ENCODE measurements at regions not wholly inside any gene's neighbourhood (a gene's known extent, or its start where the extent isn't known, plus 50 kb on each side); places are given as distances from the start of the nearest gene placed in this dataset.
A peak's percentile ranks its signal among the peaks of the same experiment; 100 is the strongest.

DNA sequence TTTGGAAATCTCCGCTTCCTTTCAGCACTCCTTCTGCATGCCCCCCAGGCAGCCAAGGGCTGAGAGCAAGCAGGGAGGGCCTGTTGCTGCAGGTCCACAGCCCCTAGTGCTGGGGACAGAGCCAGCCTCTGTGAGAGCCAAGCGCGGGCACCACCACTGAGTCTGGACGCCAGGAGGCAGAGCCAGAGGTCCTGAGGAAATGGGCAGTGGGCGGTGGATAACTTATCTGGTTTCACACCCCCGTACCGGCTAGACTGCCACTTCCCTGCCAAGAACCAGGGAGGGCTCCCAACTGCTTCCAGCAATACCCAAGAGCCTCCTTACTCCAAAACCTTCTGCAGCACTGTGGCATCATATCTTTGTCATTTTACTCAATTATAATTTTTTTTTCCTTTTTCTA lies 141.6 kb upstream of the IGF1R start:
- no peak for DNase-seq (ENCODE audit: low spot score in 2 of 2)
- TF ChIP-seq, protein P1, sequence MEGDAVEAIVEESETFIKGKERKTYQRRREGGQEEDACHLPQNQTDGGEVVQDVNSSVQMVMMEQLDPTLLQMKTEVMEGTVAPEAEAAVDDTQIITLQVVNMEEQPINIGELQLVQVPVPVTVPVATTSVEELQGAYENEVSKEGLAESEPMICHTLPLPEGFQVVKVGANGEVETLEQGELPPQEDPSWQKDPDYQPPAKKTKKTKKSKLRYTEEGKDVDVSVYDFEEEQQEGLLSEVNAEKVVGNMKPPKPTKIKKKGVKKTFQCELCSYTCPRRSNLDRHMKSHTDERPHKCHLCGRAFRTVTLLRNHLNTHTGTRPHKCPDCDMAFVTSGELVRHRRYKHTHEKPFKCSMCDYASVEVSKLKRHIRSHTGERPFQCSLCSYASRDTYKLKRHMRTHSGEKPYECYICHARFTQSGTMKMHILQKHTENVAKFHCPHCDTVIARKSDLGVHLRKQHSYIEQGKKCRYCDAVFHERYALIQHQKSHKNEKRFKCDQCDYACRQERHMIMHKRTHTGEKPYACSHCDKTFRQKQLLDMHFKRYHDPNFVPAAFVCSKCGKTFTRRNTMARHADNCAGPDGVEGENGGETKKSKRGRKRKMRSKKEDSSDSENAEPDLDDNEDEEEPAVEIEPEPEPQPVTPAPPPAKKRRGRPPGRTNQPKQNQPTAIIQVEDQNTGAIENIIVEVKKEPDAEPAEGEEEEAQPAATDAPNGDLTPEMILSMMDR (IDR thresholded peaks at IDR 0.05): peak in 1 of 3 experiments; percentile 9
- H3K4me3 ChIP-seq: peak overlapping the region in 1 of 2 donors; percentile 10

DNA sequence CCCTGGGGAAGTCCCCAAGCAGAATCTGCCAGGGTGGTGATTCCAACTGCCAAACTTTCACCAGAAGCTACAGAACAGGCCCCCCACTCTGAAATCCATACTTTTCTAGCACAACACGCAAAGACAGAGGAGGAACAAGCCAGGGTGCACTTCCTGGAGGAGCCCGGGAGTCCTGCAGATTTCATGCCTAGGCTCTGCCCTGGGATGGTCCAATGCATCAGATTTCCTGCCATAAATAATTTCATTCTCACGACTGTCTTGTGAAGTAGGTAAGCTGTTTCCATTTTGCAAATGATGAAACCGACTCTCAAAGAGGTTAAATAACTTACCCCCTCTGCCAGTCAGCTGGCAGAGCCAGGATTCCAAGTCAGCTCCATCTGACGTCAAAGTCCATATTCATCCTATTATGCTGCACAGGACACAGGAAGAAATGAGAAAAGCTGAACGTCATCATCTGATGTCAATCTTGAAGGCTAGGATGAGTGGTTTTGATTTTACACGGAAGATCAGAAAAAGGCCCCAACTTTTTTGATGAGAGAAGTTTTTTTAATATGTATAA lies 134.8 kb upstream of the IGF1R start:
- Histone ChIP-seq H3K27me3 (no peaks in the 10 kb centered on the region), H3K27ac (no peak overlapping the region), H3K36me3 (no peaks in the 10 kb centered on the region), H3K9me3 (no peaks in the 10 kb centered on the region), H3K4me3 (no peak overlapping the region), H3K4me1 (no peaks in the 10 kb centered on the region)
- TF ChIP-seq, protein P1 (IDR thresholded peaks at IDR 0.05): no peak
- no peak for DNase-seq (ENCODE audit: low spot score in 2 of 2)
- intact Hi-C loops (cut with DNase I): loop anchor here (10.0 kb wide), 1 partner anchor 411 kb away; no protein-coding TSS in a partner anchor

More for the DNA sequence above, 141.6 kb upstream of the IGF1R start:
- peaks cover 5 to 24% of the 10 kb centered on the region in 2 donors for H3K4me1 ChIP-seq
- H3K27me3 ChIP-seq: no peaks in the 10 kb centered on the region
- H3K9me3 ChIP-seq: no peaks in the 10 kb centered on the region
- H3K36me3 ChIP-seq: no peaks in the 10 kb centered on the region
- intact Hi-C loops (cut with DNase I): loop anchor here (5.0 kb wide), 1 partner anchor 41 kb away; no protein-coding TSS in a partner anchor
- H3K27ac ChIP-seq: peak overlapping the region; percentile 60 to 67

DNA sequence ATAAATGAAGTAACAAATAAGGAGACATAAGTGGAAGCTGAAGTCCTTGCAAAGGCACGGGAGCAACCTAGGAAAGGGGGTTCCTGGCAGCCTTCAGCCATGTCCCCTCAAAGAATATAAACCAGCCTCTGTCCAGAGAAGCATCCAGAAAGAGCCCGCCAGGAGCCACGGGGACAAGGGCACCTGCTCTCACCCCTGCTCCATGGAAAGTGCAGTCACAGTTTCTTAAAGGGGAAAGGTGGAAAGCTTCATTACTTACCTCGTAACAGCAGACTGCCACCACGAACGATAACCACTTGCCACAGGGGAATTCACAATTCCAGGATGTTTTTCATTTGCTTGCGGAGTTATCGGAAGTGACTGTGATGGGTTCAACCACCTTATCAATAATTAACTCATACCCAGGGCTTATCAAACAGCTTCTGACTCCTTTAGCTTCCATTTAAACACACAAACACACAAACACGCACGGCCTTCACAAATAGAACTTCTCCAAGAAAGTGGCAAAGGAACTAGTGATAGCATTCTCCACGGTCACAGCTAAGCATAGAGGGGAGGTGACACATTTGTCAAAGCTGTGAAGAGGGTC lies 134.2 kb upstream of the IGF1R start:
- DNase-seq (ENCODE audit: low spot score in 2 of 2): no peak
- H3K27ac ChIP-seq: no peak overlapping the region
- no peaks in the 10 kb centered on the region for H3K36me3 ChIP-seq
- H3K4me3 ChIP-seq: no peak overlapping the region
- no peaks in the 10 kb centered on the region for H3K27me3 ChIP-seq
- H3K9me3 ChIP-seq: no peaks in the 10 kb centered on the region
- H3K4me1 ChIP-seq: no peaks in the 10 kb centered on the region
- TF ChIP-seq, protein P1 (IDR thresholded peaks at IDR 0.05): no peak
- intact Hi-C loops (cut with DNase I): loop anchor here (10.0 kb wide), 1 partner anchor 411 kb away; no protein-coding TSS in a partner anchor

DNA sequence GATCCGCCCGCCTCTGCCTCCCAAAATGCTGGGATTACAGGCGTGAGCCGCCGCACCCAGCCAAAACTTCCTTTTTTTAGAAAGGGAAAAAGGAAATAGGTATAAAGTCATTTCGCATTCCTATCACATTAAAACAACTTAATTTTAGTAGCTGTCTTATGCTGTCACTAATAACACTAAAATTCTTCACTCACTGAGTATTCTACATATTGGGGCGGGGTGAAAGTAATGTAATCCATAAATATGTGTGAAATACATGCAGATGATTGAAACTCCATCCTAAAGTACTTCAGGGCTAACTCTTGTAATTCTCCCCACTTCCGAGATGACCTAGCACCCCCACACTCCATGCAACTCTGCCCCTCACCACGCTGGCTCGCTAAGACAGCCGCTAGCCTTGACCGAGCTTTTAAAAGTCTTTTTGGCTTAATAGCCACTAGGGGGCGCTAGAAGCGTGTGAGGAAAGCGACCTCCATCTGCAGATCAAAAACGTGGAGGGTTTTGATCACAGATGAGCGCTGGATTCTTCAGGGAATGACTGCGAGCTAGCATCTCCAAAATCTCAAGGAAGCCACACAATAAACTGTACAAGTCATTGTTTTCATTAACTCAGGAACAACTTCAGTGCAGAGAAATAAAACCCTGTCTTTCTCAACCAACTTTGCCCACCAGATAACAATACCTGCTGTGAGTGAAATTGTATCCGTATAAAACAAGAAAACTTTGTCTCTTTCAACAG lies 129.3 kb upstream of the IGF1R start:
- no peak for DNase-seq (ENCODE audit: low spot score in 2 of 2)
- no peaks in the 10 kb centered on the region for H3K9me3 ChIP-seq
- H3K4me1 ChIP-seq: peaks cover 0 to 2% of the 10 kb centered on the region in 2 donors
- H3K4me3 ChIP-seq: no peak overlapping the region
- H3K36me3 ChIP-seq: no peaks in the 10 kb centered on the region
- no peak overlapping the region for H3K27ac ChIP-seq
- TF ChIP-seq, protein P1 (IDR thresholded peaks at IDR 0.05): peak; percentile 71 to 92 (median 78)
- intact Hi-C loops (cut with DNase I): loop anchor here (1.0 to 10.0 kb wide), 3 partner anchors 128 to 557 kb away; no protein-coding TSS in a partner anchor
- no peaks in the 10 kb centered on the region for H3K27me3 ChIP-seq

DNA sequence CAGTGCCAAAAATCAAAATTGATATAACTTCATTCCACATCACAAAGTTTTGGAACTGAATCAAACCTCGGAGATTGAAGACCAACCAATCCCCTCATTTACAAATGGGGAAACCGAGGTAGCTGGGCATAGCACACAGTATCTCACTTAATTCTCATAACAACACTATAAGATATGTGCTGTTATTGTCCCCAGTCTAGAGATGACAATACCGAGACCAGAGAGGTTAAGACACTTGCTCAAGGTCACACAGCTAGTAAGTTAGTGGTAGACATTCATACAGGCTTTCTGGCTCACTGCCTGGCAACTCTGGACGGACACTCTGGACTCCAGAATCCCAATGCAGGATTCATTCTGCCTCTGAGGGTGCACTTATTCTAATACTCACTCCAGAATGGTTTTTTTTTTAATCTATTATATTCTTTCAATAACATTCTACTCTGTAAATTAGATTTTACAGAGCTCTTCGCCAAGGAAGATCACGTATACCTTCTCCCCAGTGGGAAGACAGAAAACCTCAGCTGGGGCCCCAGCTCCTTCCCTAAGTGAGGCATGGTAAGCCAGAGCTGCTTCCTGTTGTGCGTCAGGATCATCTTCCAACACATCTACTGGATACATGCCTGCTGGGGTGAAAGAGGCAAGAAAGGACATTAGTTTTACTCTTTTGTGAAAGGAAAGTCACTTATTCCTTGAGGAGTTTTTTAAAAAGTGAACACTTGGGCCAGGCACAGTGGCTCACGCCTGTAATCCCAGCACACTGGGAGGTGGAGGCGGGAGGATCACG lies 128.4 kb upstream of the IGF1R start:
- DNase-seq (ENCODE audit: low spot score in 2 of 2): no peak
- TF ChIP-seq, protein P1 (IDR thresholded peaks at IDR 0.05): no peak
- intact Hi-C loops (cut with DNase I): loop anchor here (1.0 to 10.0 kb wide), 5 partner anchors 127 to 556 kb away; no protein-coding TSS in a partner anchor

More for the DNA sequence above, 128.4 kb upstream of the IGF1R start:
- Histone ChIP-seq H3K27me3 (no peaks in the 10 kb centered on the region), H3K27ac (no peak overlapping the region), H3K36me3 (no peaks in the 10 kb centered on the region), H3K4me3 (no peak overlapping the region), H3K9me3 (no peaks in the 10 kb centered on the region), H3K4me1 (peaks cover 4 to 10% of the 10 kb centered on the region in 2 donors)

All from ascending aorta (tissue), 2 donors.